Left colon (tissue), 2 donors: ENCODE measurements at regions not wholly inside any gene's neighbourhood (a gene's known extent, or its start where the extent isn't known, plus 50 kb on each side); places are given as distances from the start of the nearest gene placed in this dataset.
"Not testable (repeated sequence)": the region's sequence is repeated elsewhere in the genome, so short reads cannot be mapped to it uniquely, and the experiment has no call there.

Source experiments
- ATAC-seq: fragments of 200-7000 bp; cut with Tn5 transposase; one replicate; pipeline ENCODE4 v1.9.1; 2020; ENCODE audit warnings: mild to moderate bottlenecking, moderate library complexity
- DNase-seq, 2 donors: peaks; one replicate each; pipeline ENCODE4 v3.0.0-alpha.2; 2020
- intact Hi-C, 2 donors: fragments of 100-400 bp; cut with DNase I in 1 of 2; cut with micrococcal nuclease in 1 of 2; formaldehyde crosslinking; loops; one replicate each; pipeline versions ENCODE4 v1.11.2 to v1.14.0; 2022; cut with DNase I, micrococcal nuclease
- donor health status: DM: no; HTN: no; CAD: no.
- donor health status: DM: yes; HTN: yes; CAD: no.

DNA sequence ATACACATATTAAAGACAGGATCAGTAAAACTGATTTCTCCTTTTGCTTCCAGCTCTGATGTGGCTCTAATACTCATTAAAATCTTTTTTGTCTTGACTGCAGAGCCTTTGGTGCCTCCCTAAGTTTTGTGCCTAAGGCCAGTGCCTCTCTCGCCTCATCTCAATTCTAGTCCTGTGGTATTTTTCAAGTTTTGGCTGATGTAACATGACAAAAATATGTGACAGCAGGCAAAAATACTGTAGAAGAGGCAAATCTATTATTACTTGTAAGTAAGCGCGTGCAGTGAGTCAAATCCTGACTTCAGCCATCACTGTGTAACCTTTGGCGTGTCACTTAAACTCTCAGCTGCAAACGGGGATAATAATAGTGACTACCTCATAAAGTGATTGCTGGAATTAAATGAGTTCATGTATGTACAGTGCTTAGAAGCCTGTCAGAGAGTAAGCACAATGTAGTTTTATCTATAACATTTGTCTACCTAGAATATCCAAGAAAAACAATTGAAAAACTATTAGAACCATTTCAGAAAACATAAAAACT lies 74.0 kb downstream of the MAB21L3 start:
- DNase-seq (no peak), ATAC-seq (peak; percentile 62)
- intact Hi-C loops = no loop called here

GRCh38 chr1:116189481-116189880 lies 78.3 kb downstream of the MAB21L3 start:
- DNase-seq (no peak), ATAC-seq (peak; percentile 57)
- intact Hi-C loops = no loop called here

DNA sequence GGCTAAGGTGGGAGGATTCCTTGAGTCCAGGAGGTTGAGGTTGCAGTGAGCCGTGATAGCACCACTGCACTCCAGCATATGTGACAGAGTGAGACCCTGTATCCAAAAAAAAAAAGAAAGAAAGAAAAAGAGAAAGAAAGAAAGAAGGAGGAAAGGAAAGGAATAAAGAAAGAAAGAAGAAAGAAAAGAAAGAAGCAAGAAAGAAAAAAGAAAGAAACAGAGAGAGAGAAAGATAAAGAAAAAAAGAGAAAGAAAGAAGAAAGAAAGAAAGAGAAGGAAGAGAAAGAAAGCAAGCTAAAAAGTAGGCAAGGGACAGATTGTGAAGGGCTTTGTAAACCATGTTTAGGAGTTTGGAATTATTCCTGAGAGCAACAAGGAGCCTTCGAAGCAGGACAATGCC lies 80.1 kb downstream of the MAB21L3 start:
- intact Hi-C loops = no loop called here
- ATAC-seq = no peak
- no peak for DNase-seq

DNA sequence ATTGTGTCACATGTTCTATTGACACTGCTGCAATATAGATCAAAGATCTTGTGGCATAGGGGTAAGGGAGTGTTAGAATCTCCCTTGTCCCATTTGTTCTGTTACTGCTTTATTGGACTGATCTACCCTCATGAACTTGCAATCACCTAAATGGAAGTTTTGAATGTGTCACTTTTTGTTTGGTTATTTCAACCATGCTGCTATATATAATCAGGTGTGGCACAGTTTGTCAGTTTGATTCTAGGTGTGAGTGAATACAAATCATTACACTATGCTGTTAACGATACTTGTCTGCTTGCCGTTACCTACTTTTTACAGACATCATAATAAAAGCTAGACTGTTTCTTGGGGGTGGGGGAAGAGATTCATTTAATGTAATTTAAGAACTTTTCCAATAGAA lies 82.6 kb downstream of the MAB21L3 start:
- DNase-seq (no peak), ATAC-seq (peak; percentile 81)
- intact Hi-C loops = no loop called here

GRCh38 chr1:116194568-116194967 lies 83.4 kb downstream of the MAB21L3 start:
- intact Hi-C loops = no loop called here
- peak; percentile 43 for ATAC-seq
- DNase-seq = no peak

DNA sequence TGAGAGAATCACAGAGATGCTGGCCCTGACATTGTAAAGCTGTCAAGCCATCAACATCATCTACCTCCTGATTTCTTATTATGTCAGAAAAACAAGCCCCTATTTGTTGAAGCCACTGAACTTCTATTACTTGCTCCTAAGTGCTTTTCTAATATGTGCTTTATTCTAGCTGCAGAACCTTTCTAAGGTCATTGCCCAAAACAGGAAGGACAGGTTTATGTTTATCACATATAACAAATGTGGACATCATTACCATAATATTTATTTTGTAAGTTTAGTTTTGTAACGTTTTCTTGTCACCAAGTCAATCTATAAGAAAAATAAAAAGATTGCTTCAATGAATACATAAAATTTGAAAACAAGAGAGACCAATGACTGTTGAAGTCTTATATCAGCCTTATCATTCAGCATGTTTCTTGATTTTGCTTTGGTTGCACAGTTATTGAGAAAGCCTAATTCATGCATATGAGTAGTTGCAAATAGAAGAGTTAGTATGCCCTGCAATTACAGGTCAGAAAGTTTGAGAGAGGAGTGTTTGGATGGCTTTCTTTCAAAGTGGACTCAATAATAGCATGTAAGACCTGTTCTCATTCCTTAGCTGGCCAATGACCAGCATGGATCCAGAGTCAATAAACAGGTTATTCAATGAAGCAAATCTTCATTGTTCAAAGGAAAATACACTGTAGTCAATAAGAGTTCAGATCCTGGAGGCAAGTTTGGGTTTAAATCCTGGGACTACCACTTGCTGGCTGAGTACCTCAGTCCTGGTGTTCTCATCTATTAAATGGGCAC lies 84.1 kb downstream of the MAB21L3 start:
- DNase-seq (no peak), ATAC-seq (no peak)
- intact Hi-C loops = no loop called here

DNA sequence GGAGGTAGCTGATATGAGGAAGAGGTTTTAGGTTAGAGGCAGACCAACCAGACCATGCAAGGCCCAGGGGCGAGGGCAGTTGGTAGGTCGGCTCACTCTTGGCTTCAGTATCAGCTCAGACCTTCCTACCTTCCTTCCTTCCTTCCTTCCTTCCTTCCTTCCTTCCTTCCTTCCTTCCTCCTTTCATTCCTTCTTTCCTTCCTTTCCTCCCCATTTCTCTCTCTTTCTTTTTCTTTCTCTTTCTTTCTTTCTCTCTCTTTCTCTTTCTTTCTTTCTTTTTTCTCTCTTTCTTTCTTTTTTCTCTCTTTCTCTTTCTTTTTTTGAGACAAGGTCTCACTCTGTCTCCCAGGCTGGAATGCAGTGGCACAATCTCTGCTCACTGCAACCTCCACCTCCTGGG lies 89.1 kb downstream of the MAB21L3 start:
- intact Hi-C loops, ATAC-seq: not testable (repeated sequence)

DNA sequence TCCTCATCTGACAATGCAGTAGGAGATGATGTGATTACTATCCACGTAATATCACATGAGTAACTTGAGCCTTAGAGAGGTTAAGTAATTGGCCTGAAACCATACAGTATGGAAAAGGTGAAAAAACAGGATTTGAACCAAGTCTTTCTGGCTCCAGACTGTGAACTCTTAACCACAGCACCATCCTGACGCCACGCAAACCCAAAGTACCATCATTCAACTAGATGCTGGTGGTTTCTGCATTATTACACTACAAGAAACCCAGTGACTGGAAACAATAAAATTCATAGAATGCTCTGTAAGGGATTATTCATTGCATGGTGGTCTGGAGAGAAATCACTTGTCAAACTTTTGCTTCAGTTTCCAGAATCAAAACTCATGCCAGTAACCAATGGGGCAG lies 90.7 kb downstream of the MAB21L3 start:
- ATAC-seq (no peak), DNase-seq (no peak)
- intact Hi-C loops = no loop called here

More for the DNA sequence above, 89.1 kb downstream of the MAB21L3 start:
- DNase-seq = not testable (repeated sequence)

GRCh38 chr1:116203181-116203723 lies 92.1 kb downstream of the MAB21L3 start:
- DNase-seq = no peak
- ATAC-seq = no peak
- intact Hi-C loops = no loop called here

DNA sequence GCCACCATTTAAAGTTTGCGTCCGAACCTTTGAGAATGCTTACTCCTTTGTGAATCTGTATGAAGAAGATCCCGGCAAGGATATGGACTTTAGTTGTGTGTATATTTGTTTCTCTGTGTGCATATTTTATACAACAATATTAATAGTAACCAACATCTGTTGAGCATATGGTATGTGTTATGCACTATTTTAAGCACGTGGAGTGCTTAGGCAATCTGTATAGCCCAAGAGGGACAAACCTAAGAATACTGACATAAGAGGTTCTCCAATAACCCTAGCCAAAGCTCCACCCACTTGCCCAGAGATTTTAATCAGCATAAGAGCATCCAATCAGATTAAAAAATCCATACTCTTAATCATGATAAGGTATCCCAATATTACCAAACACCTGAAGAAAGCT lies 92.7 kb downstream of the MAB21L3 start:
- no peak for DNase-seq
- no peak for ATAC-seq
- intact Hi-C loops = no loop called here

- intact Hi-C loops = no loop called here
- ATAC-seq = no peak
These were observed 94.9 kb downstream of the MAB21L3 start for GRCh38 chr1:116205941-116206679.

GRCh38 chr1:116207126-116207735 lies 96.0 kb downstream of the MAB21L3 start:
- intact Hi-C loops = no loop called here
- ATAC-seq (peak; percentile 80), DNase-seq (no peak)

More at GRCh38 chr1:116205941-116206679, 94.9 kb downstream of the MAB21L3 start:
- no peak for DNase-seq

- intact Hi-C loops = no loop called here
- ATAC-seq = no peak
- DNase-seq = no peak
These were observed 96.9 kb downstream of the MAB21L3 start for GRCh38 chr1:116208136-116208535.

DNA sequence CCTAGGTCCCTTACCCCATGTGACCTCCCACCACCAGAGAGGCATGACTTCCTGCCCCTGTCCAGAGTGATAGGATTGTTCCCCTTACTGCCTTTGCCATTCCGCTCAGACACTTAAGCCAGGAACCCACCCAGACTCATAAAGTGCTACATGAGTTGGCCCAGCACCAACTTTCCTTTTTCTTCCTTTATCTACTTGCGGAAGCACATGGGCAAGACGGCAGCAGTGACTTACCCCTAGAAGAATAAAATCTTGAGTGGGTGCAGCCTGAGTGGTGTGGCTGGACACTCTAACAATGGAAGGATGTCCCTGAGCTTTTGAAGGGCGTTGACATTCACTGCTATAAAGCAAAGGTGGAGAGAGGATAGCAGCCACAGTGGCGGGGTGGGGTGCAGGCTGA lies 100.1 kb downstream of the MAB21L3 start:
- DNase-seq = peak; percentile 46 to 48
- peak; percentile 82 for ATAC-seq
- intact Hi-C loops = no loop called here

DNA sequence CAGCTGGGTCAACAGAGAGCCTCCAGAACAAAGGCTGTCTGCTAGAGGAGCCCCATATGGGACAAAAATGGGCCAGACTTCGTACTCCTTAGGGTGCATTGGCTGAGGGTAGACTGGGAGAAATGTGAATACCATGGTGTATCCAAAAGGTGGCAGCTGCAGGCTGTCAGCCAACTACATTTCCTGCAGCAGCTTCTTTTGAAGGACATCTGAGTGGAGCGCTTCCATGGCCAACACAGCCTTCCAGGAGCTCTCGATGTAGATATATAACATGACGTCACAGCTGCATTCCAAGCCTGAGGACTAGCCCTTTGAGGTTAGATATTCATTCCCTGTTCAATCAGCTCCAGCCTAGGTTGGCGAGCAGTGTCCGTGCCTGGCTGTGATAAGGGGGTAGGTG lies 107.7 kb downstream of the MAB21L3 start:
- ATAC-seq = peak; percentile 19
- intact Hi-C loops = no loop called here
- DNase-seq = no peak

DNA sequence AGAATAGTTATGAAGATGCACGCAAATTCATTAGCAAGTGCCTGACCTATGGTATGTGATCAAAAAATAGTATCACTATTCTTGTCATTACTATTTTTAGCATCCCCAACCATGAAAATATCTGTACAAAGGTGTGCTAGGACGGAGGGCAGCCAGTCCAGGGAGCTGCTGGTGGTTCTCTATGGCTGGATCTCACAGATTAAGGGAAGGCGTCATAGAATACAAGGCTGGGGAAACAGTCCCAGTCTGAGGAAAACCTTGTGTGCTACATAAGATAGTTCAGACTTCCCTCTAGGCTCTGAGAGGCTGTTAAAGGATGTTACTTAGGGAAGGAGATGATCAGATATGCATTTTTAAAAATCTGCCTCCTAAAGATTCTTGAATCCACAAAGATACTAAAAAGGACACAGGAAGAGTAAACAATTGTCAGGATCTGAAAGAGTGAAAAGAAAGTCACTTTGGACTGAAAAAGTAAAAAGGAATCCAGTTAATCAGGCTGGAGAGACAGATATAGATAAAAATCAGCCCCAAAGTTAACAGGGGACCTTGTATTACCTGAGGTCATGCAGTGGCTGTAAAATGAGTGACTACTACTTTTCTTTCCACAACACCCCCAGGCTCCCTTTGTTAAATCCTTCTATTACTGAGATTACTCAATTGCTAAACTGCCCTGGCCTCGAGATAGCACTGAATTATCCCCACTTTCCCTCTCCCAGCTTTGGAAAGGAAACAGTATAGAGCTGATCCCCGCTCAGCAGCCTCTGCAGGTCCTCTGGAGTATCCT lies 108.6 kb downstream of the MAB21L3 start:
- intact Hi-C loops = no loop called here
- no peak for DNase-seq

GRCh38 chr1:116224111-116224510 lies 112.9 kb downstream of the MAB21L3 start:
- ATAC-seq = no peak
- no peak for DNase-seq
- intact Hi-C loops = no loop called here

More for the DNA sequence above, 108.6 kb downstream of the MAB21L3 start:
- no peak for ATAC-seq

- intact Hi-C loops = no loop called here
- DNase-seq (no peak), ATAC-seq (no peak)
These were observed 113.4 kb downstream of the MAB21L3 start for GRCh38 chr1:116224561-116224960.

DNA sequence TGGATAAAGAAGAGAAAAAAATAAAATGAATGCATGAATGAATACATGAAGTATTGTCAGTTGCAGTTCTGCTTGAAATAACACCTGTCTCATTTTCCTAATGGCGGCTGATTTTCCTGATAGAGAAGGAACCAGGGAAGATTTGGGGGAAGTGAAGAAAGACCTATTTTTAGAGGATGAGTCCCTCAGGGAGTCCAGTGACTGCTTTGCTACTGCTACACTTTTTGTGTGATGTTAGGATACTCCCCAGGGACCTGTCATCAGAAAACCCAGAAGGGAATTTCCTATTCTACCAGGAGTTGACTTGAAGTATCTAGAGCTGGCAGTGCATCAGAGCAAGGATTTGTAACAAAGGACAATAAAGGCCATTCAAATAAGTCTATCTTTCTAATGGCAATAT lies 114.8 kb downstream of the MAB21L3 start:
- DNase-seq = no peak
- no peak for ATAC-seq
- intact Hi-C loops = no loop called here
